Glutamatergic neuron (in vitro differentiated cells): ENCODE measurements at regions not wholly inside any gene's neighbourhood (a gene's known extent, or its start where the extent isn't known, plus 50 kb on each side); places are given as distances from the start of the nearest gene placed in this dataset.

ENCODE experiments used
- DNase-seq: peaks from one replicate; pipeline ENCODE4 v3.0.0; 2022
- H3K27ac Mint-ChIP-seq: one replicate; pipeline ENCODE4 v1.8.0; 2020; ENCODE audit warnings: mild to moderate bottlenecking, mixed read lengths, inconsistent platforms; ENCODE audit not compliant: unreplicated experiment
- H3K27me3 Mint-ChIP-seq: one replicate; pipeline ENCODE4 v1.8.0; 2020; ENCODE audit warnings: mild to moderate bottlenecking, moderate library complexity, mixed read lengths, inconsistent platforms; ENCODE audit not compliant: unreplicated experiment
- H3K36me3 Mint-ChIP-seq: one replicate; pipeline ENCODE4 v1.8.0; 2020; ENCODE audit warnings: mild to moderate bottlenecking, mixed read lengths, inconsistent platforms; ENCODE audit not compliant: unreplicated experiment
- H3K4me1 Mint-ChIP-seq: one replicate; pipeline ENCODE4 v1.8.0; 2020; ENCODE audit warnings: mild to moderate bottlenecking, low read depth, mixed read lengths, inconsistent platforms; ENCODE audit not compliant: unreplicated experiment
- H3K4me3 Mint-ChIP-seq: one replicate; pipeline ENCODE4 v1.8.0; 2020; ENCODE audit warnings: mild to moderate bottlenecking, mixed read lengths, inconsistent platforms; ENCODE audit not compliant: unreplicated experiment
- H3K9me3 Mint-ChIP-seq: one replicate; pipeline ENCODE4 v1.8.0; 2020; ENCODE audit warnings: mild to moderate bottlenecking, moderate library complexity, mixed read lengths, inconsistent platforms; ENCODE audit not compliant: unreplicated experiment
- TF ChIP-seq, protein P1 (sequence below): fragments of 200-600 bp; sonication (generic); IDR thresholded peaks from one replicate; pipeline ENCODE4 v1.5.0; 2021; ENCODE audit not compliant: partially characterized antibody, unreplicated experiment

DNA sequence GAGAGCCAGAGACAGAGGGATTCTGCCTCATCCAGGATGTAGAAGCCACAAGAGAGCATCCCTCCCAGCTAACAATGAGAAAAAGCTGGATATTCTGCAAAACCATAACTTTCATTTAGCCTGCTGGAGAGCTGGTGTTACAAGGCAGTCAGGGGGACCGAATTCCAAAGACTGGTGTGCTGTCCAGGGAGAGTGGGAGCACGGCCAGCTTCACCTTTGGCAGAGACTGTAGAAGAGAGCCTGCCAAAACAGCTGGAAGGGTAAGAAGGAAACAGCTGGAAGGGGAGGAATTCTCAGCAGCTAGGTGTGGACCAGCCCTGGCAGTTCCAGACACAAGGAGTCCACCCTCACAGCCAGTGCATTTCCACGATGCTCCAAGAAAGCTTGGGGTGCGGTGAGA lies 109.9 kb upstream of the LINGO1 start:
- peaks cover 2% of the 10 kb centered on the region for H3K9me3 Mint-ChIP-seq

DNA sequence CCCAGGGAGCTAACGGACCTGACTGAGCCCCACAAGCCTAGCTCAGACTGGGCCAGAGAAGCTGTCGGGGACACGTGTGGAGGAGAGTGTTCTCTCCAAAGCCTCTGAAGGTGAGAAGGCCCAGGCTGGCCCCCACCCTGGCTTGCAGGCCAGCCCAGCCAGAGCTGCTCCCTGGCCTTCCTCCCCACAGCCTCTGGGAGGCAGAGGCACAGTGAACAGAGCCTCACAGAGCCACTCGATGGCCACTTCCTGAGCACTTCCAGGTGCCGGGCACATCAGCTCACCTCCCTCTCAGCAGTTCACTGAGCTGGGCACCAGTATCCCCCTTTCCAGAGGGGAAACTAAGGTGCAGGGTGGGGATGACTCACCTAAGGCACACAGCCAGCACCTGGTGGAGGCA lies 109.4 kb upstream of the LINGO1 start:
- H3K4me1 Mint-ChIP-seq, result peaks cover 16% of the 10 kb centered on the region
- H3K9me3 Mint-ChIP-seq, result peaks cover 2% of the 10 kb centered on the region
- TF ChIP-seq, protein P1, sequence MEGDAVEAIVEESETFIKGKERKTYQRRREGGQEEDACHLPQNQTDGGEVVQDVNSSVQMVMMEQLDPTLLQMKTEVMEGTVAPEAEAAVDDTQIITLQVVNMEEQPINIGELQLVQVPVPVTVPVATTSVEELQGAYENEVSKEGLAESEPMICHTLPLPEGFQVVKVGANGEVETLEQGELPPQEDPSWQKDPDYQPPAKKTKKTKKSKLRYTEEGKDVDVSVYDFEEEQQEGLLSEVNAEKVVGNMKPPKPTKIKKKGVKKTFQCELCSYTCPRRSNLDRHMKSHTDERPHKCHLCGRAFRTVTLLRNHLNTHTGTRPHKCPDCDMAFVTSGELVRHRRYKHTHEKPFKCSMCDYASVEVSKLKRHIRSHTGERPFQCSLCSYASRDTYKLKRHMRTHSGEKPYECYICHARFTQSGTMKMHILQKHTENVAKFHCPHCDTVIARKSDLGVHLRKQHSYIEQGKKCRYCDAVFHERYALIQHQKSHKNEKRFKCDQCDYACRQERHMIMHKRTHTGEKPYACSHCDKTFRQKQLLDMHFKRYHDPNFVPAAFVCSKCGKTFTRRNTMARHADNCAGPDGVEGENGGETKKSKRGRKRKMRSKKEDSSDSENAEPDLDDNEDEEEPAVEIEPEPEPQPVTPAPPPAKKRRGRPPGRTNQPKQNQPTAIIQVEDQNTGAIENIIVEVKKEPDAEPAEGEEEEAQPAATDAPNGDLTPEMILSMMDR, result no peak
- DNase-seq, result no peak
- peaks cover 4% of the 10 kb centered on the region for H3K27me3 Mint-ChIP-seq
- no peak overlapping the region for H3K4me3 Mint-ChIP-seq
- H3K27ac Mint-ChIP-seq, result no peak overlapping the region
- no peaks in the 10 kb centered on the region for H3K36me3 Mint-ChIP-seq

More for the DNA sequence above, 109.9 kb upstream of the LINGO1 start:
- peaks cover 20% of the 10 kb centered on the region for H3K4me1 Mint-ChIP-seq
- peaks cover 4% of the 10 kb centered on the region for H3K27me3 Mint-ChIP-seq
- no peaks in the 10 kb centered on the region for H3K36me3 Mint-ChIP-seq
- no peak for DNase-seq
- TF ChIP-seq, protein P1, result no peak
- H3K4me3 Mint-ChIP-seq, result no peak overlapping the region
- no peak overlapping the region for H3K27ac Mint-ChIP-seq

DNA sequence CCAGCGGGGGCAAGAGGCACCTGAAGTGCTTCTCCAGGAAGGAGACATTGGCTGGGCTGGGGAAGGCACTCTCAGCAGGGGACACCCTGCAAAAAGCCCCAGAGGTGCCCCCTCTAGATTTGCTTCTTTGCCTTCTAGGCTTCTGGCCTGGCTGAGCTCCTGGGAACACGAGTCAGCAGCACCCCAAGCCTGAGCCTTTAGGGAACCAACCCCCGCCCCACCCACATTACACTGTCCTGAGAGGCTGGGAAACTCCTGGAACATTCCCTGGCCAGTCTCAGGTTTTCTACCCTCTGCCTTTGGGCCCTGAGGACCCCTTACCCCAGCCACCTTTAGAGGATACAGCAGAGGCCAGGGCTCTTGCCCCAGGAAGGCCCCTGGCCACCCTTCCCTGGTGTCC lies 108.4 kb upstream of the LINGO1 start:
- H3K9me3 Mint-ChIP-seq, result peaks cover 2% of the 10 kb centered on the region
- H3K27ac Mint-ChIP-seq, result no peak overlapping the region
- peaks cover 2% of the 10 kb centered on the region for H3K27me3 Mint-ChIP-seq
- H3K4me1 Mint-ChIP-seq, result peaks cover 16% of the 10 kb centered on the region
- TF ChIP-seq, protein P1, result no peak
- no peak overlapping the region for H3K4me3 Mint-ChIP-seq
- DNase-seq, result no peak
- H3K36me3 Mint-ChIP-seq, result no peaks in the 10 kb centered on the region

DNA sequence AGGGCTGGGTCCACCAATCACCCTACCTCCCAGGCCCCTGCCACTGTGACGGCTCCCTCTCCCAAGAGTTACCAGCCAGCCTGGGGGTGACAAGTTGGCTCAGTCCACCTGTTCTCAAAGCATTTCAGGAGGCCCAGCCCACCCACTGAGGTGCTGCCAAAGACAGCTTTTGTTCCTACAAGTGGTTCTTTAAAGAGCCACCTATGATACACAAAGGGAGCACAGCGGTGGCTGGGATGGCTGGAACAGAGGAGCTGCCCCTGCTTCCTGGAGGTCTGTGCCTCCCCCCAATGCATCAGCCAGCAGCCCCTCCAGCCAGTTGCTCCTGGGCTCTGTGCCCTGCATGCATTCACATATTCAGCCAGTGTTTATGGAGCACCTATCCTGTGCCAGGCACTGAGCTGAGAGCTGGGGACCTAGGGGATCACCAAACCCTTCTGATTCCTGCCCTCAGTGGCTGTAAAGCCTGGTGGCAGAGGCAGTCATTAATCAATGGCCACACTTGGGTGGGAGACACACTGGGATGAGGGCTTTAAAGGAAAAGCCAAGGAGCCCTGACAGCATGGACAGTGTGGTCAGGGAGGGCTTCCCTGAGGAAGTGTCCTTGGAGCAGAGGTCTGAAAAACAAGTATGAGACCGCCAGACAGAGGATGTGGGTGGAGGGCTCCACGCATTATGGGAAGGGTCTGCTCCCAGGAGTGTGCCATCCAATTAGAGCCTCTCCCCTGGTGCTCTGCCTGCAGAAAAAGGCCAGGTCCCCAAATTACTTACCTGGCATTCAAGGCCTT lies 107.1 kb upstream of the LINGO1 start:
- no peak for DNase-seq
- Mint-ChIP-seq H3K4me3 (peak overlapping the region; percentile 46), H3K27ac (no peak overlapping the region)

More for the DNA sequence above, 107.1 kb upstream of the LINGO1 start:
- TF ChIP-seq, protein P1, result no peak
- H3K36me3 Mint-ChIP-seq, result no peaks in the 10 kb centered on the region
- peaks cover 16% of the 10 kb centered on the region for H3K4me1 Mint-ChIP-seq
- H3K9me3 Mint-ChIP-seq, result peaks cover 2% of the 10 kb centered on the region
- H3K27me3 Mint-ChIP-seq, result peaks cover 2% of the 10 kb centered on the region
